HG02763 (cell line): ENCODE measurements at regions not wholly inside any gene's neighbourhood (a gene's known extent, or its start where the extent isn't known, plus 50 kb on each side); places are given as distances from the start of the nearest gene placed in this dataset.
"Not testable (repeated sequence)": the region's sequence is repeated elsewhere in the genome, so short reads cannot be mapped to it uniquely, and the experiment has no call there.

Experiments used
- ATAC-seq: cut with Tn5 transposase; IDR thresholded peaks from one replicate; pipeline ENCODE4 v1.9.1; 2021; ENCODE audit warnings: mild to moderate bottlenecking, moderate library complexity; ENCODE audit not compliant: unreplicated experiment

DNA sequence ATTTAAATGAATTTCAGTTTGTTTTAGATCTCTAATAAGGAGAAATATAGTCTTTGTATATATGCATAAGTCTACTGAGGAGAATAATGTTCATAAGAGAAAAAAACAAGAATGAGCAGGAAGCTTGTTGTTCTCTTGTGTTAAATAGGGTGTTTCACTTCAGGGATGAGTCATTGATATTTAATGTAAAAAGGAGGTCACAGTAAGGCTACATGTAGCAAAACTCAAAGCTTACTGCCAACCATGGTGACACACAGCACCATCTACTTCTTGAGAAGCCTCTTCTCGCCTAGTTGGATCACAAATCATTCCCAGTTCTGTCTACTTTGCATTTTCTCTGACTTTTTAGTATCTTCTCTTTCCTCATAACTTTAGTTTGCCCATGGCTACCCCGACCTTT is 1466.0 kb upstream of the C9orf72 start:
- no peak for ATAC-seq

DNA sequence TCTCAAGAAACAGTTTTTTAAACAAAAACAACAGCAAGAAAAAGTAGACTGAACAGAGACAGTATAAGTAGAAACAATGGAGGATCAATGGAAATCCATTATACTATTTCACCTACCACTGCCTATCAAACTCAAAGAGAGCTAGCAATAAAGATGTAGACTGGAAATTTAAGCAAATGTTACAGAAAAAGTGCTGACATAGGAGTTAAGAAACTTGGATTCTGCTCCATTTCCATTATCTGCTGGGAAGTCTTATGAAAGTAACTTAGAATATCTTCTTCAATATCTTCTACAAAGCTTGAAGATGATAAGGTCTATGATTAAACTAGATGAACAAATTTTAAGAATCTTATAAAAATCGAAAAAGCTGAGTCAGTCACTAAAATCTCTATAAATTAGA is 1469.8 kb upstream of the C9orf72 start:
- no peak for ATAC-seq

DNA sequence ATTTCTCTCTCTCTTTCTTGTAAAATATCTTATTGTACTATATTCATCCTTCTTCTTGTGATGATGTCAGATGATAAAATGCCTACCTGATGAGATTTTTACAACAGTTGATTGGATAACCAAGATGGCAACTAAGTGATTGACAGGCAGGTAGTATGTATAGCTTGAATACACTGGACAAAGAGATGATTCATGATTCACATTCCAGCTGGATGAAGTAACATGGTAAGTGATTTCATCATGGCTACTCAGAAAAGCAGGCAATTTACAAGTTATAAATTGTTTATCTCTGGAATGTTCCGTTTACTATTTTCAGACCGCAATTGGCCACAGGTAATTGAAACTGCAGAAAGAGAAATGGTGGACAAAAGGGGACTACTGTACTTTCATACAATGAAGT is 1471.7 kb upstream of the C9orf72 start:
- no peak for ATAC-seq

DNA sequence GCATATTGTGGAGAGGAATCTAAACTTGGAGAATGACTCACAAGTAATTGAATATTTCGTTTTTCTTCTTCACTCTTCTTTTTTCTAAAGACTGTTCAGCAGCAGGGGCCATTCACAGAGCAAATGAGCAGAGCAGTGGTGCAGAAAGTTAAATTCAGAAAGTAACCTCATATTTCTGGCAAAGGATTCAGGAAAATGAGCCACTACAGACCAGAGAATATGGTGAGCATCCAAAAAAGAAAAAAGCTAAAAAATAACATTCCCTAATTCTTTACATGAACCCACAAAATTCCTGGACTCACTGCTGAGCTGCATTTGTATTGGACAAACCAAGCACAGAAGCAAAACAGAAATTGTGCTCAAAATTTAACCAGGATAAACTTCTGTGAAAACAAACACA is 1486.8 kb upstream of the C9orf72 start:
- ATAC-seq, result no peak

DNA sequence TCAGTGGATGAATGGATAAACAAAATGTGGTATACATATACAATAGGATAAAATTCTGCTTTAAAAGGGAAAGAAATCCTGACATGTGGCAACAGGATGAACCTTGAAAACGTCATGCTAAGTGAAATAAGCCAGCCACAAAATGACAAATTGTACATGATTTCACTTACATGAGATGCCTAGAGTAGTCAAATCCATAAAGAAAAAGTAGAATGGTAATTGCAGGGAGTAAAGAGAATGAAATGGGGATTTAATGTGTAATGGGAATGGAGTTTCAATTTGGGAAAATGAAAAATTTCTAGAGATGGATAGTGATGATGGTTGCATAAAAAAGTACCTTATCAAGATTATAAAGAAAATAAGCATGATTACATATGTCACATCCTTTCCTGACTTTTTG is 1489.2 kb upstream of the C9orf72 start:
- no peak for ATAC-seq

DNA sequence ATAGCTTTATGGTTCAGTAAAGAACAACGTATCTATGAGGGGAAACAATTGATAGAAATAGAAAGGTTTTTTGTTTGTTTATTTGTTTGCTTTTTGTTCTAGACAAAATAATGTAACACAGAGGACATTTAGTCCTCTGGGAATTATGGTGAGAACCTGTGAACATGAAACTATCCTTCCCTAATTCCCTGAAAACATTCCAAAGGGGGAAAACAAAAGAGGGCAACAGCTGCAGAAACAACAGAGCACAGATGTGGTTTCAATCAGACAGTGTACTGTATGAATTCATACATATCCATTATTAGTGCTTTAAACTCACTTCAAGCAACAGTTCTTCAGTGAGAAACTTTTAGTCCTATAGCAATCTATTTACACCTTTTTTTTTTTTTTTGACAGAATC is 1489.8 kb upstream of the C9orf72 start:
- no peak for ATAC-seq

DNA sequence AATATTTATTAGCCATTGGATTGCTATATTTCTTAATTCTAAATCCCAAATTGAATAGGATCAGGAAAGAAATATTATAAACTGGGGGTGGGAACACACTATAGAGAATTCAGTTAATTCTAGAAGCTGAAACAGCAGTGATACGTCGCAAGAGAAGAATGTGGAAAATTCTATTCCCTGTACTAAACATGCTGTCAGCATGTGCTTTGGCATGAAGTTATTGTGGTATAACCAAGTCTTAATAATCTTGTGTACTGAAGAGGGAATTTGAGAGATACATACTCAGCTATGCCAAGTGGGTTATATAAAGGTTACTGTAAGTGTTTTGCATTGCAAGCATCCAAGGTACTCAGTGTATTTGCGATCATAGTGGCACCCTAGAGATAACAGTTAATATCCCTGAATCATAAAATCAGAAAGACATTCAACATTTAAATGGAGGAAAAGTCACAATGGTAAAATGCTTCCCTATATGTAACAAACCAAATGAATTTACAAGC is 1492.9 kb upstream of the C9orf72 start:
- no peak for ATAC-seq

DNA sequence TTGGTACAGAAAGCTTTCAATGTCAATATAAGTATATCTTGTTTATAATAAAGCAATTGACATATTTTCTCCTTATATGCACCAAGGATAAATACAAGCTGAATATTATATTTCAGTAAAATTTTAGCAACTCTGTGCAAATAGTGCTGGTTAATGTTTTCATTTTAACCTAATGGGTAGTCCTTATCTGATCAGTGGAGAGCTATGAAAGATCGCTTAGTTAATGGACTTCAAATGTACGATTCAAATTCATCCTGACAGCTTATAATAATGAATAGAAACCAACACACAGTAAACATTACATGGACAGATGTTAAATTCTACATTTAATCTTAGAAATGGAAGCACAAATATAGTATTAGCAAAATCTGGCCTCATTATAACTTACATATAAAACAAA is 1495.2 kb upstream of the C9orf72 start:
- ATAC-seq, result no peak

DNA sequence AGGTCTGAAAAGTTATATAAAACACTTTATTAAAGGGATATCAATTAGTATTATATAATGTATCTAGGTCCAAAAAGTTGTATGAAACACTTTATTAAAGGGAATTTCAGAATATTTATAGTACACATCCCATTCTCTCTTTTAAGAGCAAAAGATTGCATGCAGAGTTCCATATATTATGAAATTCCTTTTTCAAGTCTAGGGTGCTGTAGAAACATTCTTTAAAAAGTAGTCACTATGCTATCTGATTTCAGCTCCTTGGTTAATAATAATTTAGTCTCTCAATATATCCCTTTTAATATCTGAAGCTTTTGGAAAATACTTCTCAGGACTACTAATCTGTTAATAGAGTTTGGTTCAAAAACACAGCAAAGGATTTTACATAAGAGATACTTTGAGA is 1496.1 kb upstream of the C9orf72 start:
- no peak for ATAC-seq

DNA sequence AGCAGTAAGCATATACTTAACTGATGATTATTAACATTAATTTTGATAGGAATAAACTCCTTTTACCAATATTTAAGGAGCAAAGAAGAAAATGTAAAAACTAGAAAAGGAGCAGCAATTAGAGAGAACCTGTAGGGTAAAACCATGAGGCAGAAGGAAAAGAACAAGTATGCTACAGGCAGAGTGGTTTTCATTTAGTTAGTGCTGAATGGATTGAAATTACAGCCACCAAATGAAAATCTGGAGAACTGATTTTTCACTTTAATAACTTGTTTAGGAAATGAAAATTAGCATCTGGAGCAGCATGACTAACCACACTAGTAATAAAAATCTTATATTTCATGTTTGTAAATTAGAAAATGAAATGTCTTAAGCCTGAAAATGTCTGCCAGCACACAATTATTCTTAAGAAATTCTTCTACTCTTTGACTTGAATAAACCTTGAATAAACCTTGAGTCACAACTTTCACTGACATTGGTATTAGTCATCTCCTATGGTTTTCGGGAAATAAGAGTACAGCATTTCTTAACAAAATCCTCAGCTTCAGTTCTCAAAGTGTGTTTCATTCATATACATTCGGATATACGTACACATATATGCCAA is 1504.9 kb upstream of the C9orf72 start:
- ATAC-seq, result no peak

DNA sequence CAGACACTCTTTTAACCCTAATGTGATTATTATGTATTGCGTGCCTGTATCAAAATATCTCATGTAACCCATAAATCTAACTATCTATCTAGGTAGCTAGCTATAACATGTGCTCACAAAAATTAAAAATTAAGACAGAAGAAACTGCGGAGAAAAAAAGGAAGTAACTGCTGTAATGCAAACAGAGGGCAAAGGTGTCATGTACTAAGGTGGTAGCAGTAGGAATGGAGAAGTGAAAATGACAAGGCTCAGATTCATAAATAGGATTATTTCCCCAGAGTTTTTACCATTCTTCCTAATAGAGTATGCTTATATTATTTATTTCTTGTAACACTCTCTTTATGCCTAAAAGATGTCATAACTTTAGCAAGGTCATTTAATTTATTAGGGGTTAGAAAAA is 1527.5 kb upstream of the C9orf72 start:
- ATAC-seq, result no peak

DNA sequence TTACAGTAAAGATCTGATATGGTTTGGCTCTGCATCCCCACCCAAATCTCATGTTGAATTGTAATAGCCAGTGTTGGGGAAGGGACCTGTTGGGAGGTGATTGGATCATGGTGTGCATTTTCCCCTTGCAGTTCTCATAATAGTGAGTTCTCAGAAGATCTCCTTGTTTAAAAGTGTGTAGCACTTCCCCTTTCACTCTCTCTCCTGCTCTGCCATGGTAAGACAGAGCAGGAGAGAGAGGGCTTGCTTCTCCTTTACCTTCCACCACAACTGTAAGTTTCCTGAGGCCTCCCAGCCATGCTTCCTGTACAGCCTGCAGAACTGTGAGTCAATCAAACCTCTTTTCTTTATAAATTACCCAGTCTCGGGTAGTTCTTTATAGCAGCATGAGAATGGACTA is 1530.9 kb upstream of the C9orf72 start:
- not testable (repeated sequence) for ATAC-seq

DNA sequence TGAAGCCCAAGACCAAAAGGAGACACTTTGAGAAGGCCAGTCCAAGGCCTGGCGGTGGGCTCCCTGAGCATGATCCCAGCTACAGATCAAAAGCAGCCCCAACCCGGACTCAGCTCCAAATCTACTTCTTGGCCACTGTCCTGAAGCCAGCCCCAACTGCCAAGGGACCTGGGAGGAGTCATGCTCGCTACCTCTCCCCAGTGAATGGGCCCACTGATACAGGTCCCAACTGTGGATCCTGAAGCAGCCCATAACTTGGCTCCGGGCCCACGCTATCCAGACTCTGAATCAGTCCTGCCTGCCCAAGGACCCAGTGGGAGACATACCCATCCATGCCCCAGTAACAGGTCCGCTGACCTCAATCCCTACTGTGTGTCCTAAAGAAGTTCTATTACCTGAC is 1545.3 kb upstream of the C9orf72 start:
- ATAC-seq, result no peak

DNA sequence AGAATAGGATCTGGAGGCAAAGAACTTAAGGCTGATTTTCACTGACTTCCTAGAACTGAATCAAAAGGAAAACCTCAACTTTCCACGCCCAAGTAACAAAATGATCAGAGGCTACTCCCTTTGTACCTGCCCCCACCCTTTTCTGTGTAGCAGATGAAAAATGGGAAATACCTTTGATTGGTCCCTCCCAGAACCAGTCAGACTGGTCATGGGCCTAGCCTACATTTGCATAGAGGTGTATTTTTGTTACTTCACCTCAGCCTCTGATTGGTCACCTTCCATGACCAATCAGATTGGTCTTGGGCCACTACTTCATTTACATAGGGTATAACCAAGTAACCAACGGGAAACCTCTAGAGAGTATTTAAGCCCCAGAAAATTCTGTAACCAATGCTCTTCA is 1553.5 kb upstream of the C9orf72 start:
- no peak for ATAC-seq

DNA sequence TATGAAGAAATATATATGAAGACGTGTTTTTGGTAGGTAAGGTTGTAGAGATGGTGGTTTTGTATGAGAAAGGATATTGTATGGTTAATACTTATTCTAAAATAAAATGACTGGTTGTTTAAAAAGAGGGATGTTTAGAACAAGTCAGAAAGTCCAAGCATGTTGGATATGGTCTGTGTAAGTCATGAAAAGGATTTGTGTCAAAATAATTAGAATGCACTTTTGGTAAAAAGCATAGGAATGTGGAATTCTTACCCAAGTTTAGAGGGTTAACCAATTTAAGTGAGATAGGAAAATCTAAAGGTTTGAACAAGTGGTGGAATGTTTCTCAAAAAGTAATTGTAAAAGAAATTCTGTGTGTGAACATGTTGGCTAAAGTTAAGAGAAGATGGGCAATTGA is 1556.5 kb upstream of the C9orf72 start:
- ATAC-seq, result no peak

DNA sequence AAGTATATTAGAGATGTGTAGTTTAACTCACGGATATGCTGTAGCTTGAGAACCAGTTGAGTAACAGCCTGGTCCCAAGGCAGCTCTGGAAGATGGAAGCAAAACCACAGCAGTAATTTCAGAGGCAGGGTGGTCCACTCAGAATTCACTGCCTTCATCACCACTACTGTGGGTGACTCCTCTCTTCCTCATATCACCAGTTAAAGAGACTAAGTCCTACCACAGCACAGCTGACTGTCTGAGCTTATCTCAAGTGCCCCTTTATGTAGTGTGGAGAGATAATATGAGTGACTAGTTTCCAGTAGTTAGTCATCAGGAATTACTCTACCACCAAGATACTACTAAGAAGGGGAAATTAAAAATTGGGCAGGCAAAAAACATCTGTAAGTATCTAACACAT is 1571.2 kb upstream of the C9orf72 start:
- ATAC-seq, result no peak

DNA sequence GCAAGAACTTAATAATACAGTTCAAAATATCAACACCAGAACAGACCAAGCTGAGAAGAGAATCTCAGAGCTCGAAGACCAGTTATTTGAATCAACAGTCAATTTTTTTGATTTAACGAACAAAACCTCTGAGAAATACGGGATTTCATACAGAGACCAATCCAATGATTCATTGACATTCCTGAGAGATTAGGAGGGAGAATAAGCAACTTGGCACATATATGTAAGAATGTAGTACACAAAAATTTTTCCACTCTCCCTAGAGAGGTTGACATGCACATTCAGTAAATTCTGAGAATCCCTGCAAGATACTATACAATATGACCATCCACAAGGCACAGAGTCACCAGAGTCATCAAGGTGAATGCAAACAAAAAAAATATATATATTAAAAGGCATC is 1577.3 kb upstream of the C9orf72 start:
- no peak for ATAC-seq

DNA sequence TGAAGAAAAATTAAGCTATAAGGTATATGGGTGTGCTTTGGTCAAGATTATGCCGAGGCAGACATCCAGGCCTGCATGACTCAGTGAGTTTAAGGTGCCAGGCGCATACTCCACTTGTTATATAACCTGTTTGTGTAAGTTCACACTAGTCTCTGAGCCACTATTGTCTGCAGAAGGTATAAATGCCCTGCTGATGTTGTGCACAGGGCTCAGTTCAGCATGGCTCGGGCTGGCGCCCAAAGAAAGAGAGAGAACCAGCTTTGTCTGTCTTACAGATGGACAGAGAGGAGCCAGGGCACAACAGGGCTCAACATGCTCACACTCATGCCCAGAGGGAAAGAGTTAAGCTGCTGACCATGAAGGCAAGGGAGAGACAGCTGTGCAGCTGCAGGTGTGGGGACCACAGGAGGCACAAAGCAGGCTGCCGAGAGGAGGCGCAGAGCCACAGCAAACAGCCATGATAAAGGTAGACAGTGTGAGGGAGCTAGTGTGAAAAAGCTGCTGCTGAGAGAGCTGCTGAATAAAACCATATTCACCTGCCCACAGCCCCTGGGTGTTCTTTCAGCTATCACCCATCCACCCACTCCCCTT is 1587.6 kb upstream of the C9orf72 start:
- ATAC-seq, result no peak

DNA sequence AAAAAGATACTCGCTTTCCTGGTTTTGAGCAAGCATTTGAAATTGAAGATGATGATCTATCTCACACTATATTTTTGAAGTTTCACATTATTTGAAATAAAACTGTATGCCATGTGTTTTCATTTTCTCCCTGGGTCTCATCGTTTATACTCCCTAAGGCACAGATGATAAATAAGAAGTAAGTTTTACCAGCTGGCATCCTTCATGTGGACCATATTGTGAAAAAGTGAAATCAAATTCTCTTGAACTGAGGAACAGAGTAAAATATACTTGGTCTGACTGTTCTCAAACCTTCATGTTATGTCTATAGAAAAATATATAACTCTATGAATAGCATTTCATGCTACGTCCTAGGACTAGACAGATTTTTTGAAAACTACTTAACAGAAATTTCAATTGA is 1600.9 kb upstream of the C9orf72 start:
- ATAC-seq, result no peak

DNA sequence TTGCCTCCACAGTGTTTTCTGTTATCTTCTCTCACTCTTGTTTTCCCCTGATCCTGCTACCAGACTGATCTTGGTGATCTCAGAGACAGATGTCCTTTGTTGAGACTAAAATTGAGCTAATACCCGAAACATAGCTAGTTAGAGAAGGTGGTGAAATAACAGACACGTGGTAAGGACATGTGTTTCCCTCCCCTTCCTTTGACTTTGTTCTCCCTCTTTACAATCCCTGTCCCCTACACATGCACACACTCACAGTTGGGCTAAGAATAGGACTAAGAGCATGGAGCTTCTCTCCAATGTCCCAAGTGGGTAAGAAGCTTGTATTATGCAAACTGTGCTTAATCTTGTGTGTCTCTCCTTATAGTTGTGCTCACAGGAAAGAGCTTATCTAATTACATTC is 1603.0 kb upstream of the C9orf72 start:
- ATAC-seq, result no peak

DNA sequence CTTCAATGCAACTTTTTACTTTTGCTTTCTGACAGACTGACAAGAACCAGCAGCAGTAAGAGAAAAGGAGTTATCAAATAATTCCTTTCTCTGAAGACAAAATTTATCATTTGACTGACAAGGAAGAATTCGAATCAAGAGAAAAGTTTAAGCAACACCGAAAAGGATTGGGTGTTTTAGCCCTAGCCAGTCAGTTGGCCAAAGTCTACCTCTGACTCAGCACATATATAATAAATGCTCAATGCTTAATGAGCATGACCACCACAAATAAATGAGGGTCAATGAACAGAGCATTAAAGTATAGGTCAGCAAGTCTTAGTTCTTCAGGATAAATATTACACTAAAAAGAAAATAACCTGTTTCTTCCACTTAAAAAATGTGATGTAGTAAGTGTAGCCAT is 1603.5 kb upstream of the C9orf72 start:
- no peak for ATAC-seq

DNA sequence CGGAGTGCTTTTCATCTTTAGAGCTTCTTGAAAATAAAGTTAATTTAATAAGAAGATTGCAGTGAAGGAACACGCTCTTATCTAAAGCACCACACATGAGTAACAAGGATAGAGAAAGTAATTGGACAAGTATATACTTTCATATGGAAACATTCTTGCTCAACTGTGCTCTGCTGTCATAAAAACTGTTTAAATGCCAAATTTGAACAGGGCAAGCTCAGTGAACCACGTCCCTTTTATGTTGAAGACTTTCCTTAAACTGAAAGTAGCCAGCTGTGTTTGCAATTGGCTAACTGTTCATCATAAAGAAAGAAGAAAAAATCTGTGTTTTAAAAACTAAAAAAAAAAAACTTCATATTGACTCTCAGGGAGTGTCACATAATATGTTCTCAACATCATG is 1610.7 kb upstream of the C9orf72 start:
- ATAC-seq, result no peak

DNA sequence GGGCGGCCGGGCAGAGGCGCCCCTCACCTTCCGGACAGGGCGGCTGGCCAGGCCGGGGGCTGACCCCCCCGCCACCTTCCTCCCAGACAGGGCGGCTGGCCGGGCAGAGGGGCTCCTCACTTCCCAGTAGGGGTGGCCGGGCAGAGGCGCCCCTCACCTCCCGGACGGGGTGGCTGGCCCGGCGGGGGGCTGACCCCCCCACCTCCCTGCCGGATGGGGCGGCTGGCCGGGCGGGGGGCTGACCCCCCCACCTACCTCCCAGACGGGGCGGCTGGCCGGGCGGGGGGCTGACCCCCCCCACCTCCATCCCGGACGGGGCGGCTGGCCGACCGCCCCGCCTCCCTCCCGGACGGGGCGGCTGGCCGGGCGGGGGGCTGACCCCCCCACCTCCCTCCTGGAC is 1615.5 kb upstream of the C9orf72 start:
- ATAC-seq, result not testable (repeated sequence)
